ENCODE measurements at regions not wholly inside any gene's neighbourhood (a gene's known extent, or its start where the extent isn't known, plus 50 kb on each side); places are given as distances from the start of the nearest gene placed in this dataset.
A peak's percentile ranks its signal among the peaks of the same experiment; 100 is the strongest.

GRCh38 chr11:69881467-69882269 lies 62.5 kb upstream of the FGF3 start:
- 0 out of 2 replicates have a peak, but pooled peaks have one; percentile 6 for TF ChIP-seq CTCF (IDR thresholded peaks at IDR 0.05; ENCODE audit: insufficient read depth, low read depth, low read length)
- CTCF ChIA-PET, result interaction anchor here (1.0 to 1.2 kb wide), 3 partner anchors 9 to 196 kb away, joined by 3 to 7 read pairs (median 4); no protein-coding TSS in a partner anchor
- H3K4me3 ChIP-seq (ENCODE audit: low read depth, low read length), result no peak overlapping the region
- no peak for DNase-seq (ENCODE audit: low read depth)
- H3K27me3 ChIP-seq (ENCODE audit: control insufficient read depth, insufficient read depth, low read length), result peaks cover 5% of the 10 kb centered on the region
- no peaks in the 10 kb centered on the region for H3K36me3 ChIP-seq (ENCODE audit: control insufficient read depth, insufficient read depth, low read length)
- POLR2A ChIA-PET, result no interaction called here

GRCh38 chr11:69882270-69882608 lies 63.0 kb upstream of the FGF3 start:
- H3K27me3 ChIP-seq (ENCODE audit: control insufficient read depth, insufficient read depth, low read length), result peaks cover 5% of the 10 kb centered on the region
- POLR2A ChIA-PET, result no interaction called here
- CTCF ChIA-PET, result interaction anchor here (0.6 to 1.3 kb wide), 6 partner anchors 8 to 196 kb away, joined by 3 to 4 read pairs (median 3); no protein-coding TSS in a partner anchor

GRCh38 chr11:69883292-69884255 lies 64.4 kb upstream of the FGF3 start:
- POLR2A ChIA-PET, result no interaction called here
- TF ChIP-seq CTCF (IDR thresholded peaks at IDR 0.05; ENCODE audit: insufficient read depth, low read depth, low read length), result no peak
- Histone ChIP-seq H3K4me3 (ENCODE audit: low read depth, low read length) (no peak overlapping the region), H3K27me3 (ENCODE audit: control insufficient read depth, insufficient read depth, low read length) (peaks cover 2% of the 10 kb centered on the region; the same call in 1 of the 2 replicates), H3K36me3 (ENCODE audit: control insufficient read depth, insufficient read depth, low read length) (no peaks in the 10 kb centered on the region)
- CTCF ChIA-PET, result interaction anchor here (1.2 to 1.3 kb wide), 3 partner anchors 9 to 197 kb away, joined by 3 to 4 read pairs (median 3); no protein-coding TSS in a partner anchor
- DNase-seq (ENCODE audit: low read depth), result no peak

More at GRCh38 chr11:69882270-69882608, 63.0 kb upstream of the FGF3 start:
- DNase-seq (ENCODE audit: low read depth), result no peak
- H3K36me3 ChIP-seq (ENCODE audit: control insufficient read depth, insufficient read depth, low read length), result no peaks in the 10 kb centered on the region
- TF ChIP-seq CTCF (IDR thresholded peaks at IDR 0.05; ENCODE audit: insufficient read depth, low read depth, low read length), result no peak
- H3K4me3 ChIP-seq (ENCODE audit: low read depth, low read length), result no peak overlapping the region

GRCh38 chr11:69884286-69884685 lies 65.1 kb upstream of the FGF3 start:
- no peak for TF ChIP-seq CTCF (IDR thresholded peaks at IDR 0.05; ENCODE audit: insufficient read depth, low read depth, low read length)
- ChIA-PET POLR2A (no interaction called here), CTCF (no interaction called here)
- Histone ChIP-seq H3K27me3 (ENCODE audit: control insufficient read depth, insufficient read depth, low read length) (peaks cover 2% of the 10 kb centered on the region; the same call in 1 of the 2 replicates), H3K36me3 (ENCODE audit: control insufficient read depth, insufficient read depth, low read length) (no peaks in the 10 kb centered on the region), H3K4me3 (ENCODE audit: low read depth, low read length) (no peak overlapping the region)
- DNase-seq (ENCODE audit: low read depth), result no peak

GRCh38 chr11:69884751-69885150 lies 65.5 kb upstream of the FGF3 start:
- no peak for DNase-seq (ENCODE audit: low read depth)
- ChIA-PET POLR2A (no interaction called here), CTCF (no interaction called here)
- Histone ChIP-seq H3K4me3 (ENCODE audit: low read depth, low read length) (no peak overlapping the region), H3K36me3 (ENCODE audit: control insufficient read depth, insufficient read depth, low read length) (no peaks in the 10 kb centered on the region), H3K27me3 (ENCODE audit: control insufficient read depth, insufficient read depth, low read length) (peaks cover 2% of the 10 kb centered on the region; the same call in 1 of the 2 replicates)
- TF ChIP-seq CTCF (IDR thresholded peaks at IDR 0.05; ENCODE audit: insufficient read depth, low read depth, low read length), result no peak

Data from BJ (cell line).